CD4-positive, alpha-beta T cell treated with Interleukin-17A for 4 hours (primary cell): ENCODE measurements at regions not wholly inside any gene's neighbourhood (a gene's known extent, or its start where the extent isn't known, plus 50 kb on each side); places are given as distances from the start of the nearest gene placed in this dataset.

Experiments
- DNase-seq: peaks from one replicate; pipeline ENCODE4 v3.0.0-alpha.2; 2020; ENCODE audit warnings: mixed read lengths

GRCh38 chr4:145231906-145232700, 51.7 kb upstream of the OTUD4 start:
- no peak for DNase-seq

GRCh38 chr4:145230726-145231125, 50.3 kb upstream of the OTUD4 start:
- DNase-seq = no peak
